SK-N-SH (cell line): ENCODE measurements at regions not wholly inside any gene's neighbourhood (a gene's known extent, or its start where the extent isn't known, plus 50 kb on each side); places are given as distances from the start of the nearest gene placed in this dataset.

Experiments used
- CTCF ChIA-PET: fragments of 300-600, 350-600 bp; formaldehyde crosslinking; extraction: SDS; loops from one replicate; lab custom pipeline; 2021; lab: Yijun Ruan, JAX
- POLR2A ChIA-PET: fragments of 350-600 bp; sonication (Branson Sonifier 250); formaldehyde crosslinking; extraction: SDS; loops from one replicate; lab custom pipeline; 2020; ENCODE audit warnings: antibody characterized with exemption, inconsistent platforms; lab: Yijun Ruan, JAX
- DNase-seq: peaks from one replicate; pipeline ENCODE4 v3.0.0; 2012
- H2AFZ ChIP-seq: fragments of 200-600 bp; sonication (generic); 2 replicates; pipeline ENCODE4 v1.8.1; 2016; ENCODE audit warnings: antibody characterized with exemption, mild to moderate bottlenecking, low read depth
- H3F3A ChIP-seq: fragments of 200-600 bp; sonication (generic); replicated peaks from 2 replicates; pipeline ENCODE3; 2016; ENCODE audit warnings: antibody characterized with exemption, mild to moderate bottlenecking; ENCODE audit not compliant: insufficient read depth
- H3K27ac ChIP-seq, 2 experiments: fragments of 200-500 bp in 1 of 2; fragments of 200-600 bp in 1 of 2; sonication (Bioruptor generic) in 1 of 2; sonication (generic), shearing (Covaris generic) in 1 of 2; 2 replicates each; pipeline versions ENCODE4 v1.5.1 to v1.6.1; 2014 to 2016; ENCODE audit warnings: low read depth in 2 of 2, inconsistent platforms in 1 of 2, low read length in 1 of 2, mild to moderate bottlenecking in 1 of 2, mixed read lengths in 1 of 2
- H3K27me3 ChIP-seq: fragments of 200-600 bp; sonication (generic), shearing (Covaris generic); 2 replicates; pipeline ENCODE4 v1.6.1; 2016; ENCODE audit warnings: mixed run types; ENCODE audit not compliant: insufficient read depth
- H3K36me3 ChIP-seq, 2 experiments: fragments of 200-500 bp in 1 of 2; fragments of 200-600 bp in 1 of 2; sonication (Bioruptor generic) in 1 of 2; sonication (generic) in 1 of 2; replicated peaks in 1 of 2; 2 replicates each; pipeline versions ENCODE3 to v1.5.1; 2014 to 2016; ENCODE audit warnings: low read length in 1 of 2, mild to moderate bottlenecking in 1 of 2; ENCODE audit not compliant: insufficient read depth in 2 of 2, control insufficient read depth in 1 of 2
- H3K4me1 ChIP-seq, 2 experiments: fragments of 200-500 bp in 1 of 2; fragments of 200-600 bp in 1 of 2; sonication (Bioruptor generic) in 1 of 2; sonication (generic), shearing (Covaris generic) in 1 of 2; 2 replicates each; pipeline versions ENCODE4 v1.5.1 to v1.6.1; 2014 to 2016; ENCODE audit warnings: low read depth in 1 of 2, low read length in 1 of 2, mixed run types in 1 of 2; ENCODE audit not compliant: insufficient read depth in 2 of 2, control insufficient read depth in 1 of 2
- H3K4me2 ChIP-seq: fragments of 200-600 bp; sonication (generic), shearing (Covaris generic); 2 replicates; pipeline ENCODE4 v1.6.1; 2017; ENCODE audit warnings: mixed run types
- H3K4me3 ChIP-seq, 2 experiments: fragments of 200-500 bp in 1 of 2; fragments of 200-600 bp in 1 of 2; sonication (Bioruptor generic) in 1 of 2; sonication (generic), shearing (Covaris generic) in 1 of 2; 2 replicates each; pipeline versions ENCODE4 v1.5.1 to v1.8.1; 2014 to 2016; ENCODE audit warnings: low read depth in 2 of 2, inconsistent platforms in 1 of 2, low read length in 1 of 2, mild to moderate bottlenecking in 1 of 2, mixed read lengths in 1 of 2, moderate library complexity in 1 of 2
- H3K79me2 ChIP-seq: fragments of 200-600 bp; sonication (generic); 2 replicates; pipeline ENCODE4 v1.8.1; 2017; ENCODE audit warnings: mild to moderate bottlenecking; ENCODE audit not compliant: insufficient read depth
- H3K9ac ChIP-seq: fragments of 200-600 bp; sonication (generic); 2 replicates; pipeline ENCODE4 v1.6.1; 2017; ENCODE audit warnings: mixed run types
- H3K9me2 ChIP-seq: fragments of 200-600 bp; sonication (generic); 2 replicates; pipeline ENCODE4 v1.6.1; 2017; ENCODE audit warnings: mixed run types
- H3K9me3 ChIP-seq: fragments of 200-600 bp; sonication (generic); 2 replicates; pipeline ENCODE4 v1.6.1; 2017; ENCODE audit warnings: mixed run types, mild to moderate bottlenecking, moderate library complexity
- H4K20me1 ChIP-seq: fragments of 200-600 bp; sonication (generic); 2 replicates; pipeline ENCODE4 v1.6.1; 2017; ENCODE audit warnings: mild to moderate bottlenecking, mixed run types; ENCODE audit not compliant: insufficient read depth
- CTCF ChIP-seq: fragments of 200-600 bp; sonication (generic); IDR thresholded peaks from 2 replicates; pipeline ENCODE4 v1.6.1; 2017; ENCODE audit warnings: antibody characterized with exemption, mild to moderate bottlenecking, moderate library complexity
- EP300 ChIP-seq, 2 experiments: IDR thresholded peaks; 2 replicates each; pipeline versions ENCODE4 v1.4.0 to v1.6.1; 2012; ENCODE audit warnings: borderline replicate concordance in 1 of 2, low read depth in 1 of 2, low read length in 1 of 2
- FOSL2 ChIP-seq: IDR thresholded peaks from 2 replicates; pipeline ENCODE4 v1.4.0; 2012; ENCODE audit warnings: low read depth, mild to moderate bottlenecking, moderate library complexity, borderline replicate concordance
- FOXM1 ChIP-seq: IDR thresholded peaks from 2 replicates; pipeline ENCODE4 v1.4.0; 2012; ENCODE audit warnings: low read depth, mild to moderate bottlenecking
- JUND ChIP-seq: IDR thresholded peaks from 2 replicates; pipeline ENCODE4 v1.4.0; 2012
- NRF1 ChIP-seq: IDR thresholded peaks from 2 replicates; pipeline ENCODE4 v1.6.1; 2012; ENCODE audit warnings: low read depth, mild to moderate bottlenecking, low read length
- POLR2AphosphoS5 ChIP-seq: IDR thresholded peaks from 2 replicates; pipeline ENCODE4 v1.6.1; 2012; ENCODE audit warnings: low read depth, low read length
- RAD21 ChIP-seq: IDR thresholded peaks from 2 replicates; pipeline ENCODE4 v1.6.1; 2012; ENCODE audit warnings: mild to moderate bottlenecking, low read length
- RCOR1 ChIP-seq: fragments of 150-350 bp; IDR thresholded peaks from 2 replicates; pipeline ENCODE4 v1.6.1; 2017; ENCODE audit warnings: antibody characterized with exemption, low read length
- RXRA ChIP-seq: IDR thresholded peaks from 2 replicates; pipeline ENCODE4 v1.4.0; 2012; ENCODE audit warnings: low read depth, mild to moderate bottlenecking, borderline replicate concordance
- SIN3A ChIP-seq: IDR thresholded peaks from 2 replicates; pipeline ENCODE4 v1.6.1; 2012; ENCODE audit warnings: low read depth, mild to moderate bottlenecking, low read length, moderate library complexity, borderline replicate concordance
- TCF12 ChIP-seq: IDR thresholded peaks from 2 replicates; pipeline ENCODE4 v1.4.0; 2012
- TEAD4 ChIP-seq: IDR thresholded peaks from 2 replicates; pipeline ENCODE4 v1.4.0; 2012; ENCODE audit warnings: mild to moderate bottlenecking, borderline replicate concordance; ENCODE audit not compliant: insufficient read depth
- USF2 ChIP-seq: fragments of 150-350 bp; IDR thresholded peaks from 2 replicates; pipeline ENCODE4 v1.6.1; 2017; ENCODE audit warnings: antibody characterized with exemption, low read length, low read depth, borderline replicate concordance
- YY1 ChIP-seq: IDR thresholded peaks from 2 replicates; pipeline ENCODE4 v1.4.0; 2012; ENCODE audit warnings: low read depth, mild to moderate bottlenecking
- ZBTB33 ChIP-seq: IDR thresholded peaks from 2 replicates; pipeline ENCODE4 v1.4.0; 2012; ENCODE audit warnings: low read depth, borderline replicate concordance
- WGBS: methylation state at CpG from one replicate; pipeline ENCODE4 v1.1.6; 2017; ENCODE audit warnings: low lambda C conversion rate; 5-methylcytosine and 5-hydroxymethylcytosine counted together
- TF ChIP-seq, protein P1 (sequence below): fragments of 150-350 bp; IDR thresholded peaks from 2 replicates; pipeline ENCODE4 v1.6.1; 2016; ENCODE audit warnings: mild to moderate bottlenecking, low read depth, low read length
- TF ChIP-seq, protein P2 (sequence below): IDR thresholded peaks from 2 replicates; pipeline ENCODE4 v1.4.0; 2012; ENCODE audit warnings: low read depth, borderline replicate concordance

DNA sequence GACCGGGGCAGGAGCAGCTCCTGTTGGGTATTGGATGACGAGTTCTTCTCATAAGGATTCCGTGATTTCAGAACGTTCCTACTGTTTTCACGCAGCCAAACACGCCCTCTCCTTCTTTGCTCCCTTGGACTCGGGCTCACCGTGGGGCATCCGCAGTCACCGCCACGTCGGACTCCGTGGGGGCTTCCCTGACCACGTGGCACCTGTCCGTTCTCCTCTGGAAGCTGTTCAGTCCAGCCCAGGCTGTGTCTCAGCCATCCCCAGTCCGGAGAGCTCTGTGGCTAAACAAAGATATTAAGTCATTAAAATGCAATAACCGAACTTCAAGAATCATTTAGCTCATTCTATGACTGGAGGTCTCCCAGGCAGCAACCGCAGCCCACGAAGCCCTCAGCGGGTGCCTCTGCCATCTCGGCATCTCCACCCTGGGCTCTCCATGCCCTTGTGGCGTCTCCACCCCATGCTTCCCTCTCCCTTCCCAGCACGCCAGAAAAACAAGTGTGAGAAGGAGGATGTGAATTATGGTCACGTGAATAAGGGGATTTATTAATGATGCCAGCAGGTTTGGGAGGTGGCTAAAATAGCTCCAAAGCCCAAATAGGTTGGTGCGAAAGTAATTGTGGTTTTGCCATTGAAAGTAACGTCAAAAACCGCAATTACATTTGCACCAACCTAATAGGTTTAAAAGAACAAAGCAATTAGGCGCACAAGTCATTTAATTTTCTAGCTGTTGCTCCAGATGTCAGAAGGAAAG, 224.6 kb upstream of the PPP2R2D start:
- Histone ChIP-seq H3K4me1 (no peaks in the 10 kb centered on the region), H4K20me1 (no peaks in the 10 kb centered on the region), H2AFZ (no peak overlapping the region), H3K9me2 (no peaks in the 10 kb centered on the region), H3K9me3 (no peaks in the 10 kb centered on the region), H3K79me2 (no peaks in the 10 kb centered on the region), H3K4me2 (no peak overlapping the region), H3K4me3 (no peak overlapping the region), H3K27ac (no peak overlapping the region), H3K9ac (no peak overlapping the region), H3K36me3 (no peaks in the 10 kb centered on the region), H3F3A (no peaks in the 10 kb centered on the region), H3K27me3 (no peaks in the 10 kb centered on the region)
- DNase-seq: no peak
- ChIA-PET CTCF (interaction anchor here (1.8 kb wide), 1 partner anchor 11 kb away, joined by 5 read pairs; no protein-coding TSS in a partner anchor), POLR2A (no interaction called here)
- WGBS: 38% methylated on average over 26 of the region's 28 CpGs
- no peak for TF ChIP-seq FOXM1
- no peak for TF ChIP-seq SIN3A
- TF ChIP-seq RXRA: no peak
- no peak for TF ChIP-seq RCOR1
- no peak for TF ChIP-seq RAD21
- TF ChIP-seq YY1: no peak
- no peak for TF ChIP-seq TCF12
- TF ChIP-seq TEAD4: no peak
- TF ChIP-seq CTCF: no peak
- TF ChIP-seq FOSL2: no peak
- TF ChIP-seq USF2: no peak
- TF ChIP-seq, protein P1, sequence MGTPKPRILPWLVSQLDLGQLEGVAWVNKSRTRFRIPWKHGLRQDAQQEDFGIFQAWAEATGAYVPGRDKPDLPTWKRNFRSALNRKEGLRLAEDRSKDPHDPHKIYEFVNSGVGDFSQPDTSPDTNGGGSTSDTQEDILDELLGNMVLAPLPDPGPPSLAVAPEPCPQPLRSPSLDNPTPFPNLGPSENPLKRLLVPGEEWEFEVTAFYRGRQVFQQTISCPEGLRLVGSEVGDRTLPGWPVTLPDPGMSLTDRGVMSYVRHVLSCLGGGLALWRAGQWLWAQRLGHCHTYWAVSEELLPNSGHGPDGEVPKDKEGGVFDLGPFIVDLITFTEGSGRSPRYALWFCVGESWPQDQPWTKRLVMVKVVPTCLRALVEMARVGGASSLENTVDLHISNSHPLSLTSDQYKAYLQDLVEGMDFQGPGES: no peak
- no peak for TF ChIP-seq NRF1
- no peak for TF ChIP-seq ZBTB33
- TF ChIP-seq EP300 (IDR thresholded peaks at IDR 0.05; ENCODE audit: borderline replicate concordance in 1 of 2, low read depth in 1 of 2, low read length in 1 of 2): no peak
- no peak for TF ChIP-seq POLR2AphosphoS5
- TF ChIP-seq JUND: no peak
- TF ChIP-seq, protein P2, sequence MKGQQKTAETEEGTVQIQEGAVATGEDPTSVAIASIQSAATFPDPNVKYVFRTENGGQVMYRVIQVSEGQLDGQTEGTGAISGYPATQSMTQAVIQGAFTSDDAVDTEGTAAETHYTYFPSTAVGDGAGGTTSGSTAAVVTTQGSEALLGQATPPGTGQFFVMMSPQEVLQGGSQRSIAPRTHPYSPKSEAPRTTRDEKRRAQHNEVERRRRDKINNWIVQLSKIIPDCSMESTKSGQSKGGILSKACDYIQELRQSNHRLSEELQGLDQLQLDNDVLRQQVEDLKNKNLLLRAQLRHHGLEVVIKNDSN: no peak
